Mucosa of stomach (tissue), 1 donor: ENCODE measurements at regions not wholly inside any gene's neighbourhood (a gene's known extent, or its start where the extent isn't known, plus 50 kb on each side); places are given as distances from the start of the nearest gene placed in this dataset.

Experiments used
- H3K27me3 ChIP-seq: one replicate; pipeline ENCODE4 v1.7.0; 2013; ENCODE audit warnings: mild to moderate bottlenecking, low read length; ENCODE audit not compliant: control insufficient read depth, insufficient read depth
- H3K36me3 ChIP-seq: one replicate; pipeline ENCODE4 v1.7.0; 2013; ENCODE audit warnings: low read length; ENCODE audit not compliant: control insufficient read depth, insufficient read depth
- H3K4me1 ChIP-seq: one replicate; pipeline ENCODE4 v1.7.0; 2013; ENCODE audit warnings: mild to moderate bottlenecking, low read length; ENCODE audit not compliant: control insufficient read depth, insufficient read depth
- H3K4me3 ChIP-seq: one replicate; pipeline ENCODE4 v1.7.0; 2013; ENCODE audit warnings: low read length
- H3K9ac ChIP-seq: one replicate; pipeline ENCODE4 v1.7.0; 2013; ENCODE audit warnings: mild to moderate bottlenecking, low read length, moderate library complexity
- H3K9me3 ChIP-seq: one replicate; pipeline ENCODE4 v1.7.0; 2013; ENCODE audit warnings: mild to moderate bottlenecking, low read length, moderate library complexity; ENCODE audit not compliant: control insufficient read depth
- donor health status: Pancreatic carcinoma.

- Histone ChIP-seq H3K4me3 (no peak overlapping the region), H3K27me3 (no peaks in the 10 kb centered on the region), H3K9ac (no peak overlapping the region), H3K4me1 (no peaks in the 10 kb centered on the region), H3K36me3 (no peaks in the 10 kb centered on the region), H3K9me3 (no peaks in the 10 kb centered on the region)
Observed at GRCh38 chr15:98519767-98520550, 128.4 kb upstream of the IGF1R start.

GRCh38 chr15:98522127-98522526 is 126.2 kb upstream of the IGF1R start:
- Histone ChIP-seq H3K9ac (no peak overlapping the region), H3K4me1 (no peaks in the 10 kb centered on the region), H3K9me3 (no peaks in the 10 kb centered on the region), H3K4me3 (no peak overlapping the region), H3K27me3 (no peaks in the 10 kb centered on the region), H3K36me3 (no peaks in the 10 kb centered on the region)

- no peaks in the 10 kb centered on the region for H3K36me3 ChIP-seq
- no peaks in the 10 kb centered on the region for H3K27me3 ChIP-seq
- no peak overlapping the region for H3K4me3 ChIP-seq
- H3K4me1 ChIP-seq: no peaks in the 10 kb centered on the region
- no peaks in the 10 kb centered on the region for H3K9me3 ChIP-seq
- H3K9ac ChIP-seq: no peak overlapping the region
Observed at GRCh38 chr15:98523912-98524662, 124.3 kb upstream of the IGF1R start.

GRCh38 chr15:98524838-98525660 is 123.3 kb upstream of the IGF1R start:
- Histone ChIP-seq H3K9me3 (no peaks in the 10 kb centered on the region), H3K4me1 (no peaks in the 10 kb centered on the region), H3K27me3 (no peaks in the 10 kb centered on the region), H3K36me3 (no peaks in the 10 kb centered on the region), H3K4me3 (no peak overlapping the region), H3K9ac (no peak overlapping the region)

GRCh38 chr15:98525661-98526001 is 122.7 kb upstream of the IGF1R start:
- H3K9ac ChIP-seq: no peak overlapping the region
- H3K4me3 ChIP-seq: no peak overlapping the region
- no peaks in the 10 kb centered on the region for H3K36me3 ChIP-seq
- no peaks in the 10 kb centered on the region for H3K9me3 ChIP-seq
- no peaks in the 10 kb centered on the region for H3K27me3 ChIP-seq
- no peaks in the 10 kb centered on the region for H3K4me1 ChIP-seq

GRCh38 chr15:98526094-98526493 is 122.2 kb upstream of the IGF1R start:
- Histone ChIP-seq H3K9me3 (no peaks in the 10 kb centered on the region), H3K9ac (no peak overlapping the region), H3K4me1 (no peaks in the 10 kb centered on the region), H3K36me3 (no peaks in the 10 kb centered on the region), H3K27me3 (no peaks in the 10 kb centered on the region), H3K4me3 (no peak overlapping the region)

GRCh38 chr15:98528046-98528725 is 120.2 kb upstream of the IGF1R start:
- Histone ChIP-seq H3K4me1 (no peaks in the 10 kb centered on the region), H3K27me3 (no peaks in the 10 kb centered on the region), H3K4me3 (no peak overlapping the region), H3K36me3 (no peaks in the 10 kb centered on the region), H3K9me3 (no peaks in the 10 kb centered on the region), H3K9ac (no peak overlapping the region)

- Histone ChIP-seq H3K27me3 (no peaks in the 10 kb centered on the region), H3K4me1 (no peaks in the 10 kb centered on the region), H3K4me3 (no peak overlapping the region), H3K9me3 (no peaks in the 10 kb centered on the region), H3K9ac (no peak overlapping the region), H3K36me3 (no peaks in the 10 kb centered on the region)
Observed at GRCh38 chr15:98529205-98530145, 118.9 kb upstream of the IGF1R start.

GRCh38 chr15:98530570-98530969 is 117.8 kb upstream of the IGF1R start:
- Histone ChIP-seq H3K9ac (no peak overlapping the region), H3K4me1 (no peaks in the 10 kb centered on the region), H3K36me3 (no peaks in the 10 kb centered on the region), H3K9me3 (no peaks in the 10 kb centered on the region), H3K4me3 (no peak overlapping the region), H3K27me3 (no peaks in the 10 kb centered on the region)

- no peaks in the 10 kb centered on the region for H3K36me3 ChIP-seq
- H3K9ac ChIP-seq: no peak overlapping the region
- H3K4me1 ChIP-seq: no peaks in the 10 kb centered on the region
- H3K27me3 ChIP-seq: no peaks in the 10 kb centered on the region
- no peaks in the 10 kb centered on the region for H3K9me3 ChIP-seq
- no peak overlapping the region for H3K4me3 ChIP-seq
Observed at GRCh38 chr15:98532063-98532462, 116.3 kb upstream of the IGF1R start.

- no peak overlapping the region for H3K4me3 ChIP-seq
- H3K27me3 ChIP-seq: peaks cover 11% of the 10 kb centered on the region
- no peaks in the 10 kb centered on the region for H3K36me3 ChIP-seq
- H3K9ac ChIP-seq: no peak overlapping the region
- no peaks in the 10 kb centered on the region for H3K4me1 ChIP-seq
- H3K9me3 ChIP-seq: no peaks in the 10 kb centered on the region
Observed at GRCh38 chr15:98536976-98537375, 111.4 kb upstream of the IGF1R start.
